OCI-LY7 (cell line): ENCODE measurements at regions not wholly inside any gene's neighbourhood (a gene's known extent, or its start where the extent isn't known, plus 50 kb on each side); places are given as distances from the start of the nearest gene placed in this dataset.

Experiments used
- BruUV-seq: library from RNA; stranded (reverse); fragments of 400-500 nt; replicated peaks from 2 replicates; lab custom pipeline; 2021; lab: Mats Ljungman, UMichigan
- CTCF ChIA-PET: fragments of 300-600 bp; sonication (Branson Sonifier 250); formaldehyde crosslinking; loops from one replicate; lab custom pipeline; 2022; ENCODE audit warnings: antibody characterized with exemption; ENCODE audit not compliant: unreplicated experiment; lab: Charles Lee
- POLR2A ChIA-PET: fragments of 300-600 bp; sonication (Branson Sonifier 250); formaldehyde crosslinking; loops from one replicate; lab custom pipeline; 2022; ENCODE audit warnings: antibody characterized with exemption; lab: Charles Lee
- DNase-seq: peaks from one replicate; pipeline ENCODE4 v3.0.0-alpha.2; 2015; ENCODE audit warnings: low spot score
- H2AFZ ChIP-seq: fragments of 200-600 bp; sonication (generic), shearing (Covaris generic); 2 replicates; pipeline ENCODE4 v1.6.1; 2014; ENCODE audit warnings: mild to moderate bottlenecking, antibody characterized with exemption, low read length, moderate library complexity
- H3K27ac ChIP-seq: fragments of 200-600 bp; sonication (generic); 2 replicates; pipeline ENCODE4 v1.5.1; 2014; ENCODE audit warnings: mixed run types, low read depth, mild to moderate bottlenecking, moderate library complexity, low read length, inconsistent platforms; ENCODE audit not compliant: poor library complexity, severe bottlenecking
- H3K36me3 ChIP-seq: fragments of 200-600 bp; sonication (generic); 2 replicates; pipeline ENCODE4 v1.6.1; 2014; ENCODE audit warnings: mild to moderate bottlenecking, antibody characterized with exemption, low read length, moderate library complexity, mixed read lengths; ENCODE audit not compliant: insufficient read depth
- H3K4me1 ChIP-seq: fragments of 200-600 bp; sonication (generic); 2 replicates; pipeline ENCODE4 v1.5.1; 2014; ENCODE audit warnings: mild to moderate bottlenecking, low read length; ENCODE audit not compliant: insufficient read depth, poor library complexity, severe bottlenecking
- H3K4me2 ChIP-seq: fragments of 200-600 bp; sonication (generic); 2 replicates; pipeline ENCODE4 v1.6.1; 2014; ENCODE audit warnings: mild to moderate bottlenecking, low read length
- H3K4me3 ChIP-seq: fragments of 200-600 bp; sonication (generic); 2 replicates; pipeline ENCODE4 v1.5.1; 2014; ENCODE audit warnings: mild to moderate bottlenecking, low read depth, low read length; ENCODE audit not compliant: poor library complexity, severe bottlenecking
- H3K79me2 ChIP-seq: fragments of 200-600 bp; sonication (generic); 2 replicates; pipeline ENCODE4 v1.6.1; 2016; ENCODE audit warnings: low read depth, mild to moderate bottlenecking, low read length, moderate library complexity, mixed read lengths; ENCODE audit not compliant: insufficient read depth
- H3K9me2 ChIP-seq: fragments of 200-600 bp; sonication (generic); 2 replicates; pipeline ENCODE4 v1.6.1; 2016; ENCODE audit warnings: mild to moderate bottlenecking, low read length, mixed read lengths; ENCODE audit not compliant: insufficient read depth
- H3K9me3 ChIP-seq: fragments of 200-600 bp; sonication (generic); 2 replicates; pipeline ENCODE4 v1.6.1; 2014; ENCODE audit warnings: mild to moderate bottlenecking, mixed run types, low read length, mixed read lengths
- H4K20me1 ChIP-seq: fragments of 200-600 bp; sonication (generic); 2 replicates; pipeline ENCODE4 v1.6.1; 2014; ENCODE audit warnings: mild to moderate bottlenecking, antibody characterized with exemption, low read length, moderate library complexity, mixed read lengths; ENCODE audit not compliant: insufficient read depth
- EZH2phosphoT487 ChIP-seq: fragments of 200-600 bp; sonication (generic); IDR thresholded peaks from 2 replicates; pipeline ENCODE4 v1.6.1; 2018; ENCODE audit warnings: low read depth, borderline replicate concordance, mild to moderate bottlenecking, mixed run types, antibody characterized with exemption, low read length, moderate library complexity, mixed read lengths
- intact Hi-C: fragments of 100-400 bp; cut with micrococcal nuclease; formaldehyde crosslinking; loops from one replicate; pipeline ENCODE4 v1.10.0; 2022; ENCODE audit not compliant: unreplicated experiment
- TF ChIP-seq, protein P1 (sequence below): fragments of 200-600 bp; sonication (generic); conservative IDR thresholded peaks from 2 replicates; pipeline ENCODE4 v1.5.1; 2014; ENCODE audit warnings: mild to moderate bottlenecking, antibody characterized with exemption, low read length, moderate library complexity, mixed read lengths

DNA sequence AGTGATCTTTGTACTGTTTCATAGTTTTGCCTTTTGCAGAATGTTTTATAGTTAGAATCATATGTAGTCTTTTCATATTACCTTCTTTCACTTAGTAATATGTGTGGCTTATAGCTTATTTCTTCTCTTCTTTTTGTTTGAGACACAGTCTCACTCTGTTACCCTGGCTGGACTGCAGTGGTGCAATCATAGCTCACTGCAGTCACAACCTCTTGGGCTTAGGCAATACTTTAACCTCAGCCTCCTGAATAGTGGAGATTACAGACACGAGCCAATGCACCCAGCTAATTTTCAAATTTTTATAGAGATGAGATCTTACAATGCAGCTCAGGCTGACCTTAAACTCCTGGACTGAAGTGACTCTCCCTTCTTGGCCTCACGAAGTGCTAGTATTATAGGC, 435.4 kb upstream of the HSFY2 start:
- Histone ChIP-seq H3K9me2 (no peaks in the 10 kb centered on the region), H3K27ac (no peak overlapping the region), H2AFZ (no peak overlapping the region), H3K4me3 (no peak overlapping the region), H3K9me3 (no peaks in the 10 kb centered on the region), H4K20me1 (no peaks in the 10 kb centered on the region), H3K4me1 (no peaks in the 10 kb centered on the region), H3K4me2 (no peak overlapping the region), H3K79me2 (no peaks in the 10 kb centered on the region), H3K36me3 (no peaks in the 10 kb centered on the region)
- no TSS peak for BruUV-seq
- DNase-seq: no peak
- intact Hi-C loops: loop anchor here (10.0 kb wide), 1 partner anchor 56 kb away; no protein-coding TSS in a partner anchor
- TF ChIP-seq EZH2phosphoT487: no peak
- TF ChIP-seq, protein P1, sequence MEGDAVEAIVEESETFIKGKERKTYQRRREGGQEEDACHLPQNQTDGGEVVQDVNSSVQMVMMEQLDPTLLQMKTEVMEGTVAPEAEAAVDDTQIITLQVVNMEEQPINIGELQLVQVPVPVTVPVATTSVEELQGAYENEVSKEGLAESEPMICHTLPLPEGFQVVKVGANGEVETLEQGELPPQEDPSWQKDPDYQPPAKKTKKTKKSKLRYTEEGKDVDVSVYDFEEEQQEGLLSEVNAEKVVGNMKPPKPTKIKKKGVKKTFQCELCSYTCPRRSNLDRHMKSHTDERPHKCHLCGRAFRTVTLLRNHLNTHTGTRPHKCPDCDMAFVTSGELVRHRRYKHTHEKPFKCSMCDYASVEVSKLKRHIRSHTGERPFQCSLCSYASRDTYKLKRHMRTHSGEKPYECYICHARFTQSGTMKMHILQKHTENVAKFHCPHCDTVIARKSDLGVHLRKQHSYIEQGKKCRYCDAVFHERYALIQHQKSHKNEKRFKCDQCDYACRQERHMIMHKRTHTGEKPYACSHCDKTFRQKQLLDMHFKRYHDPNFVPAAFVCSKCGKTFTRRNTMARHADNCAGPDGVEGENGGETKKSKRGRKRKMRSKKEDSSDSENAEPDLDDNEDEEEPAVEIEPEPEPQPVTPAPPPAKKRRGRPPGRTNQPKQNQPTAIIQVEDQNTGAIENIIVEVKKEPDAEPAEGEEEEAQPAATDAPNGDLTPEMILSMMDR: no peak
- ChIA-PET POLR2A (no interaction called here), CTCF (no interaction called here)

DNA sequence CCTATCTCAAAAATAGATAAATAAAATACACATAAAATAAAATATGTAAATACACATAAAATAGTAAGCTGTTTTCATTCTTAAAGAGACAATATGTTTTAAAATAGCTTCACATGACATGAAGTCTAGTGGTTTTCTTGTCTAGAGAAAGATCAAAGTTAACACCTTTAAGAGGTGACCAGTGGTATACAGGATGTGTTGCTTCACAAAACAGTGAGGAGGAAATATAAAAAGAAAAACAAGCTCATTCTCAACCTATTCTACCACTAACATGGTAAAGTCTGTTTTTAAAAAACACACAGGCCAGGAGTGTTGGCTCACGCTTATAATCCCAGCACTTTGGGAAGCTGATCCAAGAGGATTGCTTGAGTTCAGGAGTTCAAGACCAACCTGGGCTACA, 433.5 kb upstream of the HSFY2 start:
- CTCF ChIA-PET: no interaction called here
- Histone ChIP-seq H3K4me2 (no peak overlapping the region), H2AFZ (no peak overlapping the region), H3K36me3 (no peaks in the 10 kb centered on the region), H3K79me2 (no peaks in the 10 kb centered on the region), H3K4me1 (no peaks in the 10 kb centered on the region), H3K9me2 (no peaks in the 10 kb centered on the region), H3K4me3 (no peak overlapping the region), H3K9me3 (no peaks in the 10 kb centered on the region), H4K20me1 (no peaks in the 10 kb centered on the region), H3K27ac (no peak overlapping the region)
- POLR2A ChIA-PET: no interaction called here
- BruUV-seq: no TSS peak
- intact Hi-C loops: loop anchor here (10.0 kb wide), 1 partner anchor 58 kb away; no protein-coding TSS in a partner anchor
- no peak for TF ChIP-seq EZH2phosphoT487
- TF ChIP-seq, protein P1: no peak
- no peak for DNase-seq

DNA sequence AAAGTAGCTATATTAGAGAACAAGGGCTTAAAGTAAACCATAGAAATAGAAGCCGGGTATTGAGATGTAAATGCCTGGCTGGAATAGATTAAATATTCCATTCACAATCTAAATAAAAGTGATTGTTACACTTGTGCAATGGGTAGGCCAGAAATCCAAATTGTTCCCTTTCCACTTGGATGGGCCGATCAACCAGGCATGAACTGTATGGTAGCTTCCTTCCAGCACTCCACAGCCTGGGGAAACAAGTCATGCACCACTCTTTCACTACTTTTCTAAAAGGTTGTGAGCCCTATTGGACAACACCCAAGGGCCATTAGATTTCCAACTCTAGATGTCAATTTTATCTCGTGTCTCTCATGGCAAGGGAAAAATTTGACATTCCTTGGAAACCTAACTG, 407.3 kb upstream of the HSFY2 start:
- Histone ChIP-seq H4K20me1 (no peaks in the 10 kb centered on the region), H3K27ac (no peak overlapping the region), H3K79me2 (no peaks in the 10 kb centered on the region), H3K9me3 (no peaks in the 10 kb centered on the region), H3K4me1 (no peaks in the 10 kb centered on the region), H3K9me2 (no peaks in the 10 kb centered on the region), H3K36me3 (no peaks in the 10 kb centered on the region), H3K4me2 (no peak overlapping the region), H2AFZ (no peak overlapping the region), H3K4me3 (no peak overlapping the region)
- TF ChIP-seq, protein P1: no peak
- TF ChIP-seq EZH2phosphoT487: no peak
- intact Hi-C loops: no loop called here
- no peak for DNase-seq
- no TSS peak for BruUV-seq
- POLR2A ChIA-PET: no interaction called here
- CTCF ChIA-PET: no interaction called here
